ENCODE measurements at regions not wholly inside any gene's neighbourhood (a gene's known extent, or its start where the extent isn't known, plus 50 kb on each side); places are given as distances from the start of the nearest gene placed in this dataset.

DNA sequence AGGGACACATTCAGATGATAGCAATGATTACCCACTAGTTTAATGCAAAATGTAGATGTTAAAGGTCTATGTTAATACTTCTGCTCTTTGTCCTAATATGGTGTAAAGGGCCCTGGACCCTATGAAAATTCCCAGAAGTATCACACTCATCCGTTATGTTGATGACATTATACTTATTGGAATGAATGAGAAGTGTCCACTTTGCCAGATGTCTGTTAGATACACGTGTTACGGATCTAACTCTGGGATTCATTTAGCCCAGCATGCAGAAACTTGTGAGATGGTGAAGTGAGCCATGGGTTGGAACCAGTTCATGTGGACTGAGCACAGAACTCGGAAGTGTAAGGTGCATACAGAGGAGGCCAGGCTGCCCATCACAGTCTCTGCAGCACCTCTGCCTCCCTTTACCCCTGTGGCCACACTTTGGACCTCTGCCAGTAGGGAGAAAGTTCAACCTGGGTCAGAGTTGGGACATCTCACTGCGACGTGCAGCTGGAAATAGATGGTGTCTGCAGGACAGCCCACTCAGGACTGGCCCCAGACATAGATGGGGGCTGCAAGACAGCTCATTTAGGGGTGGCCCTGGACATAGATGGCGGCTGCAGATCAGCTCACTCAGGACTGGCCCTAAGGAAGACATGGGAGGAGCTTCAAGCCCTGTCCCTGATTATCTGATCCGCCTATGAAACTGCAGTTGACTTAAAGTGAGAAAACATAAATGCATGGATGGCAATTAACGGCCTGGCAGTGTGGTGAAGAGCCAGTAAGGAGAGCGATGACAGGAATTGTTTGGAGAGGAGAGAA is 71.2 kb upstream of the THBS2 start:
- TF ChIP-seq POLR2A (IDR thresholded peaks at IDR 0.05), result no peak
- TF ChIP-seq, protein P1, sequence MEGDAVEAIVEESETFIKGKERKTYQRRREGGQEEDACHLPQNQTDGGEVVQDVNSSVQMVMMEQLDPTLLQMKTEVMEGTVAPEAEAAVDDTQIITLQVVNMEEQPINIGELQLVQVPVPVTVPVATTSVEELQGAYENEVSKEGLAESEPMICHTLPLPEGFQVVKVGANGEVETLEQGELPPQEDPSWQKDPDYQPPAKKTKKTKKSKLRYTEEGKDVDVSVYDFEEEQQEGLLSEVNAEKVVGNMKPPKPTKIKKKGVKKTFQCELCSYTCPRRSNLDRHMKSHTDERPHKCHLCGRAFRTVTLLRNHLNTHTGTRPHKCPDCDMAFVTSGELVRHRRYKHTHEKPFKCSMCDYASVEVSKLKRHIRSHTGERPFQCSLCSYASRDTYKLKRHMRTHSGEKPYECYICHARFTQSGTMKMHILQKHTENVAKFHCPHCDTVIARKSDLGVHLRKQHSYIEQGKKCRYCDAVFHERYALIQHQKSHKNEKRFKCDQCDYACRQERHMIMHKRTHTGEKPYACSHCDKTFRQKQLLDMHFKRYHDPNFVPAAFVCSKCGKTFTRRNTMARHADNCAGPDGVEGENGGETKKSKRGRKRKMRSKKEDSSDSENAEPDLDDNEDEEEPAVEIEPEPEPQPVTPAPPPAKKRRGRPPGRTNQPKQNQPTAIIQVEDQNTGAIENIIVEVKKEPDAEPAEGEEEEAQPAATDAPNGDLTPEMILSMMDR (IDR thresholded peaks at IDR 0.05), result no peak

Data from esophagus squamous epithelium (tissue), 4 donors.